ENCODE measurements at regions not wholly inside any gene's neighbourhood (a gene's known extent, or its start where the extent isn't known, plus 50 kb on each side); places are given as distances from the start of the nearest gene placed in this dataset.
"Not testable (repeated sequence)": the region's sequence is repeated elsewhere in the genome, so short reads cannot be mapped to it uniquely, and the experiment has no call there.

GRCh38 chr2:89205153-89205552 lies 513.7 kb downstream of the RPIA start:
- 33 to 58% methylated on average over 2 to 9 of the region's 11 CpGs for WGBS, 2 experiments (ENCODE audit: insufficient coverage in 1 of 2, insufficient read length in 1 of 2)
- not testable (repeated sequence) for H3K4me3 Mint-ChIP-seq; H3K36me3 ChIP-seq (ENCODE audit: control insufficient read depth, insufficient read depth, low read length); H3K4me3 ChIP-seq (ENCODE audit: low read length); H3K27ac ChIP-seq (ENCODE audit: low read depth, low read length); H3K36me3 Mint-ChIP-seq (ENCODE audit: low read depth); H3K9me3 ChIP-seq (ENCODE audit: control insufficient read depth, low read length); H3K27me3 ChIP-seq (ENCODE audit: control insufficient read depth, insufficient read depth, low read length, poor library complexity, severe bottlenecking); H3K4me1 ChIP-seq (ENCODE audit: control insufficient read depth, insufficient read depth, low read length); H3K9ac ChIP-seq (ENCODE audit: extremely low read depth, low read length, poor library complexity, severe bottlenecking); H3K4me1 Mint-ChIP-seq; H3K27ac Mint-ChIP-seq; H3K27me3 Mint-ChIP-seq (ENCODE audit: insufficient read depth)
- peaks cover 52% of the 10 kb centered on the region for H3K9me3 Mint-ChIP-seq
- DNase-seq, result peak; percentile 60
- TF ChIP-seq CTCF (conservative IDR thresholded peaks at IDR 0.05), result peak; percentile 54

GRCh38 chr2:89208144-89208932 lies 516.9 kb downstream of the RPIA start:
- not testable (repeated sequence) for H3K27ac Mint-ChIP-seq; H3K36me3 Mint-ChIP-seq (ENCODE audit: low read depth); H3K4me1 ChIP-seq (ENCODE audit: control insufficient read depth, insufficient read depth, low read length); DNase-seq; H3K9ac ChIP-seq (ENCODE audit: extremely low read depth, low read length, poor library complexity, severe bottlenecking); H3K9me3 ChIP-seq (ENCODE audit: control insufficient read depth, low read length); H3K27me3 Mint-ChIP-seq (ENCODE audit: insufficient read depth); H3K27me3 ChIP-seq (ENCODE audit: control insufficient read depth, insufficient read depth, low read length, poor library complexity, severe bottlenecking); H3K36me3 ChIP-seq (ENCODE audit: control insufficient read depth, insufficient read depth, low read length); H3K4me3 Mint-ChIP-seq; H3K4me1 Mint-ChIP-seq; H3K27ac ChIP-seq (ENCODE audit: low read depth, low read length); H3K4me3 ChIP-seq (ENCODE audit: low read length)
- 86 to 91% methylated on average over 1 to 9 of the region's 9 CpGs for WGBS, 2 experiments (ENCODE audit: insufficient coverage in 1 of 2, insufficient read length in 1 of 2)
- peaks cover 46% of the 10 kb centered on the region for H3K9me3 Mint-ChIP-seq

- H3K4me3 Mint-ChIP-seq; H3K27me3 ChIP-seq (ENCODE audit: control insufficient read depth, insufficient read depth, low read length, poor library complexity, severe bottlenecking); H3K36me3 Mint-ChIP-seq (ENCODE audit: low read depth); DNase-seq; H3K4me3 ChIP-seq (ENCODE audit: low read length); H3K27ac ChIP-seq (ENCODE audit: low read depth, low read length); H3K27me3 Mint-ChIP-seq (ENCODE audit: insufficient read depth); H3K9ac ChIP-seq (ENCODE audit: extremely low read depth, low read length, poor library complexity, severe bottlenecking); H3K36me3 ChIP-seq (ENCODE audit: control insufficient read depth, insufficient read depth, low read length); H3K4me1 Mint-ChIP-seq; H3K9me3 ChIP-seq (ENCODE audit: control insufficient read depth, low read length); H3K4me1 ChIP-seq (ENCODE audit: control insufficient read depth, insufficient read depth, low read length); H3K27ac Mint-ChIP-seq: not testable (repeated sequence)
- H3K9me3 Mint-ChIP-seq, result peaks cover 51% of the 10 kb centered on the region
- 29% methylated on average over 3 of the region's 3 CpGs; no CpG with 5 or more reads in 1 of the 2 experiments for WGBS, 2 experiments (ENCODE audit: insufficient coverage in 1 of 2, insufficient read length in 1 of 2)
Measured at GRCh38 chr2:89213151-89213550, 521.7 kb downstream of the RPIA start.

GRCh38 chr2:89213811-89214210 lies 522.3 kb downstream of the RPIA start:
- DNase-seq; H3K4me1 Mint-ChIP-seq; H3K4me1 ChIP-seq (ENCODE audit: control insufficient read depth, insufficient read depth, low read length); H3K27me3 Mint-ChIP-seq (ENCODE audit: insufficient read depth); H3K4me3 ChIP-seq (ENCODE audit: low read length); H3K27me3 ChIP-seq (ENCODE audit: control insufficient read depth, insufficient read depth, low read length, poor library complexity, severe bottlenecking); H3K9me3 ChIP-seq (ENCODE audit: control insufficient read depth, low read length); H3K27ac ChIP-seq (ENCODE audit: low read depth, low read length); H3K9ac ChIP-seq (ENCODE audit: extremely low read depth, low read length, poor library complexity, severe bottlenecking); H3K36me3 ChIP-seq (ENCODE audit: control insufficient read depth, insufficient read depth, low read length); H3K27ac Mint-ChIP-seq; H3K4me3 Mint-ChIP-seq; H3K36me3 Mint-ChIP-seq (ENCODE audit: low read depth): not testable (repeated sequence)
- WGBS, 2 experiments (ENCODE audit: insufficient coverage in 1 of 2, insufficient read length in 1 of 2), result 87 to 100% methylated on average over 1 of the region's 1 CpG
- peaks cover 47% of the 10 kb centered on the region for H3K9me3 Mint-ChIP-seq

GRCh38 chr2:89221474-89221873 lies 530.0 kb downstream of the RPIA start:
- H3K27me3 Mint-ChIP-seq (ENCODE audit: insufficient read depth); H3K9me3 ChIP-seq (ENCODE audit: control insufficient read depth, low read length); H3K27ac ChIP-seq (ENCODE audit: low read depth, low read length); H3K4me3 Mint-ChIP-seq; H3K4me3 ChIP-seq (ENCODE audit: low read length); H3K4me1 Mint-ChIP-seq; H3K27me3 ChIP-seq (ENCODE audit: control insufficient read depth, insufficient read depth, low read length, poor library complexity, severe bottlenecking); H3K36me3 Mint-ChIP-seq (ENCODE audit: low read depth); H3K27ac Mint-ChIP-seq; DNase-seq; H3K4me1 ChIP-seq (ENCODE audit: control insufficient read depth, insufficient read depth, low read length); H3K9ac ChIP-seq (ENCODE audit: extremely low read depth, low read length, poor library complexity, severe bottlenecking); H3K36me3 ChIP-seq (ENCODE audit: control insufficient read depth, insufficient read depth, low read length): not testable (repeated sequence)
- H3K9me3 Mint-ChIP-seq, result peaks cover 25% of the 10 kb centered on the region
- no CpG with 5 or more reads among the region's 2 CpGs for WGBS, 2 experiments (ENCODE audit: insufficient coverage in 1 of 2, insufficient read length in 1 of 2)

- H3K9me3 Mint-ChIP-seq, result peaks cover 24% of the 10 kb centered on the region
- H3K4me3 ChIP-seq (ENCODE audit: low read length); H3K36me3 Mint-ChIP-seq (ENCODE audit: low read depth); H3K27me3 Mint-ChIP-seq (ENCODE audit: insufficient read depth); H3K27me3 ChIP-seq (ENCODE audit: control insufficient read depth, insufficient read depth, low read length, poor library complexity, severe bottlenecking); H3K9me3 ChIP-seq (ENCODE audit: control insufficient read depth, low read length); H3K27ac ChIP-seq (ENCODE audit: low read depth, low read length); H3K4me3 Mint-ChIP-seq; H3K36me3 ChIP-seq (ENCODE audit: control insufficient read depth, insufficient read depth, low read length); H3K27ac Mint-ChIP-seq; H3K4me1 ChIP-seq (ENCODE audit: control insufficient read depth, insufficient read depth, low read length); H3K9ac ChIP-seq (ENCODE audit: extremely low read depth, low read length, poor library complexity, severe bottlenecking); DNase-seq; H3K4me1 Mint-ChIP-seq: not testable (repeated sequence)
- no CpG with 5 or more reads among the region's 2 CpGs for WGBS, 2 experiments (ENCODE audit: insufficient coverage in 1 of 2, insufficient read length in 1 of 2)
Measured at GRCh38 chr2:89222063-89222732, 530.7 kb downstream of the RPIA start.
